HG02588 (cell line): ENCODE measurements at regions not wholly inside any gene's neighbourhood (a gene's known extent, or its start where the extent isn't known, plus 50 kb on each side); places are given as distances from the start of the nearest gene placed in this dataset.

Experiments used
- ATAC-seq: cut with Tn5 transposase; IDR thresholded peaks from one replicate; pipeline ENCODE4 v1.9.1; 2021; ENCODE audit warnings: mild to moderate bottlenecking, moderate library complexity; ENCODE audit not compliant: unreplicated experiment

- ATAC-seq, result no peak
Observed at GRCh38 chr12:82174936-82175335, 183.3 kb downstream of the CCDC59 start.

GRCh38 chr12:82174383-82174782, 183.8 kb downstream of the CCDC59 start:
- no peak for ATAC-seq

DNA sequence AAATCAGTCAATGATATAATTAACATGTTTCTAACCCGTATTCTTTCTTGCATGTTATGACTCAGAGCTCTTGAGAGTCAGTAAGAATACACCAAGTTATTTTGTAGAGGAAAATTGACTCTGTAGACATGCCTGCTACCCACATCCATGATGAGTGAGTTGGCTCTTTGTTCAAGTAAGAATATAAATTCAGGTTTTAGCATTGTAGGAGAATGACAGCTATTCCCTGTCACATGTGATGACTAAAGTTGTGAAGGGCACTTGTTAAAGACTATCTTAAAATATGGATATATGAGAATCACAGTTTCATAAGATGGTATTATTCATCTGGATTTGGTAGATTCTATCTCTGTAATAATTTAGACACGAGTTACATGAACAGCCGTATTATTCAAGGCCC, 209.1 kb downstream of the CCDC59 start:
- no peak for ATAC-seq

- ATAC-seq, result no peak
Observed at GRCh38 chr12:82146740-82147139, 211.4 kb downstream of the CCDC59 start.

DNA sequence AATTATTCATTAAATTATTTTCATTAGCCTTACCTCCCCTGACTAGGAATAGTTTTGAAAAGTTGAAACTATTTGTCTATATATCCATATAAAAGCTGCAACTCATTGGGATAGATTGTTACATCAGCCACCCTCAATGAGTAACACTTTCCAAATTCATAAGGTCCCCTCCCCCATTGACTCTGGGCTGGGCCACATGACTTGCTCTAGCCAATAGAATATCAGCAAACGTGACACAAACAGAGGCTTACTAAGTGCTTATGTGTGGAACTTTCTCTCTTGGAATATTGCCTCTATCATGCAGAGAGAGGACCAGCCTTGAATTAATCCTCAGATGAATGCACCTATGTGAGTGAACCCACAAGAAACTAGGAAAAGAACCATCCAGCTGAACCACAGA, 213.7 kb downstream of the CCDC59 start:
- no peak for ATAC-seq

GRCh38 chr12:82132390-82132789, 225.8 kb downstream of the CCDC59 start:
- no peak for ATAC-seq

DNA sequence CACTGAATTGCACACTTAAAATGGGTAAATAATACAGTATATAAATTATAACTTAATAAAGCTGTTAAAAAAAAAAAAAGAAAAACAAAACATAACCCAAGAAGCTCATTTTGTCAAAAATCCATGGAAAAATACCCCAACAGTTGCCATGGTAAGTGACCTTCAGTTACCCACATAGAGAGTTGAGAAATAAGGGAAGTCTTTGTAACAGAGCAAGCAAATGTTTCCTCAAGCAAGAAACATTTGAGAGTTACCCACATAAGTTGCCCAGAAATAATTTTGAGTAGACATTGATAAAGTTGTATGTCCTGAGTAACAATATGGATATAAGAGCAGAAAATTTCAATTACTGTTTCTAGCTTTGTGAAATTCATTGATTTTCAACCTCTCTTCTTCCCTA, 227.4 kb downstream of the CCDC59 start:
- no peak for ATAC-seq

GRCh38 chr12:82124711-82125380, 233.3 kb downstream of the CCDC59 start:
- ATAC-seq, result no peak

DNA sequence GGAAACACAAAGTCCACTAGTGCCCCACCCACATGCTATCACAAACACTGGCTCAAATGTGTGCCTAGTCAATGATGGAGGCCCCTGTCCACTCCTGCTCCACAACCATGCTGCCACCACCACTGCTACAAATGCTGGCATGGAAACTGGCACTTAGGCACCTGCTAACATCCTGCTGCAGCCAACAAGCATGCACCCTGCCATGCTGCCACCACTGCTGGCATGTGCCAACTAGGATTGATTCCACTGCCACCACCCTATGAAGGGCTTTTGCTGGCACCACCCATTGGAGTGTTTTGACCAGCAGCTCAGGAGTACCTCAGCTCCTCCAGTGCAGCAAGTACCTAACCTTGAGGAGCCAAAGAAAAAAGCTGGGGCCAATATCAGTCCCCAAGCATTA, 236.6 kb downstream of the CCDC59 start:
- ATAC-seq, result no peak

GRCh38 chr12:82120901-82121300, 237.3 kb downstream of the CCDC59 start:
- ATAC-seq, result no peak

DNA sequence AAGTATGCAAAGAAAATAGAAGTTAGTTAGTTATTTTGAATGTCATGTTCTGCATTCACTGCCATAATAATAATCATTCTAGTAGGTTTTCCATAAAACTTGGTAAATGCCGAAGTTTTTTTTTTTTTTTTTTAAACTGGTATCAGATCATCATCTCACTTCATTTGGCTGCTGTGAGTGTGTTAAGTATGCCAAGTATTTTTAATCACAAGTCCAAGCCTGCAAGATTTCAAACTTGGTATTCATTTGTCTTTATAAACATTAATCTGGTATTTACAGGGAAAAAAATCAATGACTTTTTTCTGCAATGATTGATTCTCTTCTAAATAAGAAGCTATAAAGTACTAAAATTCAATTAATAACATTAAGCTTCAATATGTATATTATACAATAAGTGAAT, 248.9 kb downstream of the CCDC59 start:
- ATAC-seq, result no peak

DNA sequence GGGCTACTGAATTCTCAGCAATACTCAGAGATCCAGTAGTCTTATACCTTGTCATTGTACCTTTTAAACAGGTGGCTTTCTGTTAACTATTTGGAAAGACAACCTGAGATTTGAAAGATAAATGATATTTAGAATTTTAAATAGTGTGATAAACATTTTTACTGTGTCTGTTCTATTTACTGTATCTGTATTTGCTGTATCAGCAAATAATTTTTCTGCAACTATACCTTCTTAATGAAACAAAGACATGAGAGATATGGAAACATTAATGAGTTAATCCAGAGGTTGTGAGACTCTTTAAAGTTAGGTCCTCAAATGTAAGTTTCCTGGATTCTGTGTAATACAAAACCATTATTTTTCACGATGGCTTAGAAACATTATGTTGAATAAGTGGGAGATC, 249.6 kb downstream of the CCDC59 start:
- no peak for ATAC-seq

- ATAC-seq, result no peak
Observed at GRCh38 chr12:82099216-82099615, 259.0 kb downstream of the CCDC59 start.

GRCh38 chr12:82097877-82098276, 260.3 kb downstream of the CCDC59 start:
- ATAC-seq, result no peak

DNA sequence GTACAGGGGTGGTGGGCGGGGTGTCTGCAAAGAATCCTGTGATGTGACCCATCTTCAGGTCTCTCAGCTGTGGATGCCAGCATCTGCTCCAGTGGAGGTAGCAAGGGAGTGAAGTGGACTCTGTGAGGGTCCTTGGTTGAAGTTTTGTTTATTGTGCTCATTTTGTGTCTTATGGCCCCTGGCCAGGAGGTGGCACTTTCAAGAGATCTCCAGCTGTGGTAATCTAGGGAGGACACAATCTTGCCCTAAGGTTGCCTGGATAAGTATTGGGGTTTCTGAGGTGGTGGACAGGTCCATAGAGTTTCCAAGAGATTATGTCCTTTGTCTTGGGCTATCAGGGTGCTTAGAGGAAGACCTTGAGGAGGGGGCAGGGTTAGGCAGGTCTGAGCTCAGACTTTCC, 260.7 kb downstream of the CCDC59 start:
- ATAC-seq, result no peak

- no peak for ATAC-seq
Observed at GRCh38 chr12:82090165-82090564, 268.0 kb downstream of the CCDC59 start.

- no peak for ATAC-seq
Observed at GRCh38 chr12:82089369-82090121, 268.6 kb downstream of the CCDC59 start.

DNA sequence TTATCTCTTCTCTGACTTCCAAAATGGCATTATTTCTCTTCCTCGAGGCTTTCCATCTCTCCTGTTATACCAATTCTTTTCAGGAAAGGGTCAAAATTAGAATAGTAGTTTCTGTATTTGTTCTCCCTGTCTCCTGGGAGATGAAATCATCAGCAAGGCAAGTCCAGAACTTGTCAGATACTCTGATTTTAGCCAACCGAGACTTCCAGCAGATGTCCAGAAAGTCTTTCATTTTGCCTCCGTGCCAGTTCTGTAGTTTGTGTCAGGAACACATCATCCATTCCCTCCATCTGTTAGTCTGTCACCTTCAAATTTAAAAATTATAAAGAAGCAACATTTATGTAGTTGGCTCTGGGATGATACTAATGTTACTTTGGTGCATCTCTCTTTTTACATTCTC, 275.7 kb downstream of the CCDC59 start:
- ATAC-seq, result no peak

DNA sequence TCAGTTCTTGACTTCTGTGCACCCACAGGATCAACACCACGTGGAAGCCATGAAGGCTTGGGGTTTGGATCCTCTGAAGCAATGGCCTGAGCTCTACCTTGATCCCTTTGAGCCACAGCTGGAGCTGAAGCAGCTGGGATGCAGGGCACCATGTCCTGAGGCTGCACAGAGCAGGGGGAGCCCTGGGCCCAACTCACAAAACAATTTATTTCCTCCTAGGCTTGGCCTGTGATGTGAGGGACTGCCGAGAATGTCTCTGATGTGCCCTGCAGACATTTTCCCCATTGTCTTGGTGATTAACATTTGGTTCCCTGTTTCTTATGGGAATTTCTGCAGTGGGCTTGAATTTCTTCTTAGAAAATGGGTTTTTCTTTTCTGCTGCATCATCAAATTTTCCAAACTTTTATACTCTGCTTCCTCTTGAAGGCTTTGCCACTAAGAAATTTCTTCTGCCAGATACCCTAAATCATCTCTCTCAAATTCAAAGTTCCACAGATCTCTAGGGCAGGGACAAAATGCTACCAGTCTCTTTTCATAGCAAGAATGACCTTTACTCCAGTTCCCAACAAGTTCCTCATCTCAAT, 288.2 kb downstream of the CCDC59 start:
- ATAC-seq, result no peak

DNA sequence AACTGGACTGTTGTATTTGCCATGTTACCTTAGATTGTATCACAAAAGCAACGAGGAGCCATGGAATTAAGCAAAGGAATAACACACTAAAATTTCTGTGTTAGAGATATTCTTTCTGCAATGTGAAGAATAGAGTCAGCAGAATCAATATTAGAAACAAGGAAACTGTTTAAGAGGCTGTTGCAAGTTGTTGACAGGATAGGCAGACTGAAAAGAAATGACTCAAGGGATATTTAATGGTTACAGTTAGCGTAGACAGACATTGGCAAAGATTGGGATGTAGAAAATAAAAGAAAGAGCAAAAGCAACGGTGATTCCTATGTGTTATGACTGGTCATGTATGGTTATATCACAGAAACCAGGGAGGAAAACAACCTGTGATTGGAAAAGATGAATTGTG, 299.0 kb upstream of the PPFIA2 start:
- ATAC-seq, result no peak

DNA sequence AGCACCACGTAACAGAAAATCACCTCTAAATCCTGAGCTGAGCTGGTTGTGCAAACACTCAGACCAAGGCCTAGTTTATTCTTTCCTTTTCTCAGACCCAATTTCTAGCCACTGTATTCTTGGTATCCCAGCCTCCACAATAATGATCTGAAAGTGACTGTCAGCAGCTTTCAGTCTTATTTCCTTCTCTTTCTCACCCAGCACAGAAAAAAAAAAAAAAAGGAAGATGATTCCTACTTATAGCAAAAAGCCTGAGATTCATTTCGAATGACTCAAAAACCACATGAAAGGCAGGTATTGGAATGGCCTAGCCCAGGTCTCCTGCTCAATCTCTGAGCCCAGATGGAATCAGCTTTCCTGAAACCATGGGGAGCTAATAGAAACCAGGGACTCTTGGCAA, 298.6 kb upstream of the PPFIA2 start:
- ATAC-seq, result no peak

- ATAC-seq, result no peak
Observed at GRCh38 chr12:82055391-82055790, 296.2 kb upstream of the PPFIA2 start.
